SK-N-SH (cell line): ENCODE measurements at regions not wholly inside any gene's neighbourhood (a gene's known extent, or its start where the extent isn't known, plus 50 kb on each side); places are given as distances from the start of the nearest gene placed in this dataset.

Experiments used
- CTCF ChIA-PET: fragments of 300-600, 350-600 bp; formaldehyde crosslinking; extraction: SDS; loops from one replicate; lab custom pipeline; 2021; lab: Yijun Ruan, JAX
- POLR2A ChIA-PET: fragments of 350-600 bp; sonication (Branson Sonifier 250); formaldehyde crosslinking; extraction: SDS; loops from one replicate; lab custom pipeline; 2020; ENCODE audit warnings: antibody characterized with exemption, inconsistent platforms; lab: Yijun Ruan, JAX
- DNase-seq: peaks from one replicate; pipeline ENCODE4 v3.0.0; 2012
- H2AFZ ChIP-seq: fragments of 200-600 bp; sonication (generic); 2 replicates; pipeline ENCODE4 v1.8.1; 2016; ENCODE audit warnings: antibody characterized with exemption, mild to moderate bottlenecking, low read depth
- H3F3A ChIP-seq: fragments of 200-600 bp; sonication (generic); replicated peaks from 2 replicates; pipeline ENCODE3; 2016; ENCODE audit warnings: antibody characterized with exemption, mild to moderate bottlenecking; ENCODE audit not compliant: insufficient read depth
- H3K27ac ChIP-seq, 2 experiments: fragments of 200-500 bp in 1 of 2; fragments of 200-600 bp in 1 of 2; sonication (Bioruptor generic) in 1 of 2; sonication (generic), shearing (Covaris generic) in 1 of 2; 2 replicates each; pipeline versions ENCODE4 v1.5.1 to v1.6.1; 2014 to 2016; ENCODE audit warnings: low read depth in 2 of 2, inconsistent platforms in 1 of 2, low read length in 1 of 2, mild to moderate bottlenecking in 1 of 2, mixed read lengths in 1 of 2
- H3K27me3 ChIP-seq: fragments of 200-600 bp; sonication (generic), shearing (Covaris generic); 2 replicates; pipeline ENCODE4 v1.6.1; 2016; ENCODE audit warnings: mixed run types; ENCODE audit not compliant: insufficient read depth
- H3K36me3 ChIP-seq, 2 experiments: fragments of 200-500 bp in 1 of 2; fragments of 200-600 bp in 1 of 2; sonication (Bioruptor generic) in 1 of 2; sonication (generic) in 1 of 2; replicated peaks in 1 of 2; 2 replicates each; pipeline versions ENCODE3 to v1.5.1; 2014 to 2016; ENCODE audit warnings: low read length in 1 of 2, mild to moderate bottlenecking in 1 of 2; ENCODE audit not compliant: insufficient read depth in 2 of 2, control insufficient read depth in 1 of 2
- H3K4me1 ChIP-seq, 2 experiments: fragments of 200-500 bp in 1 of 2; fragments of 200-600 bp in 1 of 2; sonication (Bioruptor generic) in 1 of 2; sonication (generic), shearing (Covaris generic) in 1 of 2; 2 replicates each; pipeline versions ENCODE4 v1.5.1 to v1.6.1; 2014 to 2016; ENCODE audit warnings: low read depth in 1 of 2, low read length in 1 of 2, mixed run types in 1 of 2; ENCODE audit not compliant: insufficient read depth in 2 of 2, control insufficient read depth in 1 of 2
- H3K4me2 ChIP-seq: fragments of 200-600 bp; sonication (generic), shearing (Covaris generic); 2 replicates; pipeline ENCODE4 v1.6.1; 2017; ENCODE audit warnings: mixed run types
- H3K4me3 ChIP-seq, 2 experiments: fragments of 200-500 bp in 1 of 2; fragments of 200-600 bp in 1 of 2; sonication (Bioruptor generic) in 1 of 2; sonication (generic), shearing (Covaris generic) in 1 of 2; 2 replicates each; pipeline versions ENCODE4 v1.5.1 to v1.8.1; 2014 to 2016; ENCODE audit warnings: low read depth in 2 of 2, inconsistent platforms in 1 of 2, low read length in 1 of 2, mild to moderate bottlenecking in 1 of 2, mixed read lengths in 1 of 2, moderate library complexity in 1 of 2
- H3K79me2 ChIP-seq: fragments of 200-600 bp; sonication (generic); 2 replicates; pipeline ENCODE4 v1.8.1; 2017; ENCODE audit warnings: mild to moderate bottlenecking; ENCODE audit not compliant: insufficient read depth
- H3K9ac ChIP-seq: fragments of 200-600 bp; sonication (generic); 2 replicates; pipeline ENCODE4 v1.6.1; 2017; ENCODE audit warnings: mixed run types
- H3K9me2 ChIP-seq: fragments of 200-600 bp; sonication (generic); 2 replicates; pipeline ENCODE4 v1.6.1; 2017; ENCODE audit warnings: mixed run types
- H3K9me3 ChIP-seq: fragments of 200-600 bp; sonication (generic); 2 replicates; pipeline ENCODE4 v1.6.1; 2017; ENCODE audit warnings: mixed run types, mild to moderate bottlenecking, moderate library complexity
- H4K20me1 ChIP-seq: fragments of 200-600 bp; sonication (generic); 2 replicates; pipeline ENCODE4 v1.6.1; 2017; ENCODE audit warnings: mild to moderate bottlenecking, mixed run types; ENCODE audit not compliant: insufficient read depth
- ELF1 ChIP-seq: IDR thresholded peaks from 2 replicates; pipeline ENCODE4 v1.4.0; 2012
- FOXJ3 ChIP-seq: sonication (generic); formaldehyde crosslinking; IDR thresholded peaks from 2 replicates; pipeline ENCODE4 v1.5.1; 2020; ENCODE audit warnings: mild to moderate bottlenecking, missing genetic modification reagents
- FOXM1 ChIP-seq: IDR thresholded peaks from 2 replicates; pipeline ENCODE4 v1.4.0; 2012; ENCODE audit warnings: low read depth, mild to moderate bottlenecking
- GABPA ChIP-seq: IDR thresholded peaks from 2 replicates; pipeline ENCODE4 v1.4.0; 2012; ENCODE audit warnings: low read depth, mild to moderate bottlenecking
- IRF3 ChIP-seq: fragments of 150-350 bp; IDR thresholded peaks from 2 replicates; pipeline ENCODE4 v1.6.1; 2016; ENCODE audit warnings: mild to moderate bottlenecking, low read depth, low read length
- POLR2AphosphoS5 ChIP-seq: IDR thresholded peaks from 2 replicates; pipeline ENCODE4 v1.6.1; 2012; ENCODE audit warnings: low read depth, low read length
- RCOR1 ChIP-seq: fragments of 150-350 bp; IDR thresholded peaks from 2 replicates; pipeline ENCODE4 v1.6.1; 2017; ENCODE audit warnings: antibody characterized with exemption, low read length
- REST ChIP-seq: IDR thresholded peaks from 2 replicates; pipeline ENCODE4 v1.6.1; 2012; ENCODE audit warnings: mild to moderate bottlenecking, low read depth, low read length, moderate library complexity
- RXRA ChIP-seq: IDR thresholded peaks from 2 replicates; pipeline ENCODE4 v1.4.0; 2012; ENCODE audit warnings: low read depth, mild to moderate bottlenecking, borderline replicate concordance
- SMC3 ChIP-seq: IDR thresholded peaks from 2 replicates; pipeline ENCODE4 v1.6.1; 2012; ENCODE audit warnings: low read depth, low read length, improper control_type of control experiment
- USF1 ChIP-seq: IDR thresholded peaks from 2 replicates; pipeline ENCODE4 v1.4.0; 2012; ENCODE audit warnings: low read depth, borderline replicate concordance
- YY1 ChIP-seq: IDR thresholded peaks from 2 replicates; pipeline ENCODE4 v1.4.0; 2012; ENCODE audit warnings: low read depth, mild to moderate bottlenecking
- WGBS: methylation state at CpG from one replicate; pipeline ENCODE4 v1.1.6; 2017; ENCODE audit warnings: low lambda C conversion rate; 5-methylcytosine and 5-hydroxymethylcytosine counted together

DNA sequence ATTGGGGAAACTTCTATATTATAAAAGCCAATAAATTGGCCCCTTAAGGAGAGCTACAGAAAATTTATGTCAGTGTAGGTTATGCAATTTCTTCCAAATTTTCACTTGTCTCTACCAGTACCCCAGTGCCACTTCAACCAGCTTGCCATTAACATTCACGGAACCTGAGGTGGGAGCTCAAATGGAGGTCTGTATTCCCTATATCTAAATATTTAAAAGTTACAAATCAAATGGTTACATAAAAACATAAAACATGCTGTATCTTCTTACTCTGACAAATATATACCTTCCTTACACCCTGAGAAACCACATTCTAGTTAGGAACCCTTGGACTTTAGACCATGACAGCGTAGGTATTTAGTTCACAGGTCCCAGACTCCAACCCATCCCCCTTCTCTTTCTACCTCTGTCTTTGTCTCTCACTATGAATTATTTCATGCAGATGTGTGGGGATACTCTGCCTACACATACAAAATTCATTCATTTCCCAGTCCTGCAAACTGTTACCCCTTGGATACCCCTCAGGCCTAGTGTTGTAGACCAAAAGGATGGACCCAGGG is 127.8 kb upstream of the PMFBP1 start:
- no peaks in the 10 kb centered on the region for H4K20me1 ChIP-seq
- ChIA-PET POLR2A (no interaction called here), CTCF (no interaction called here)
- no peak overlapping the region for H3K27ac ChIP-seq
- H2AFZ ChIP-seq, result no peak overlapping the region
- no peak overlapping the region for H3K9ac ChIP-seq
- H3K9me3 ChIP-seq, result no peaks in the 10 kb centered on the region
- no peaks in the 10 kb centered on the region for H3K79me2 ChIP-seq
- no peaks in the 10 kb centered on the region for H3K27me3 ChIP-seq
- DNase-seq, result no peak
- no peaks in the 10 kb centered on the region for H3K9me2 ChIP-seq
- TF ChIP-seq USF1, result no peak
- TF ChIP-seq GABPA, result no peak
- no peak for TF ChIP-seq RCOR1
- no peak for TF ChIP-seq ELF1
- no peak for TF ChIP-seq YY1
- TF ChIP-seq FOXM1, result no peak
- no peak for TF ChIP-seq SMC3
- TF ChIP-seq REST, result no peak
- H3K4me3 ChIP-seq, result no peak overlapping the region
- no peaks in the 10 kb centered on the region for H3K36me3 ChIP-seq
- 98% methylated on average over 2 of the region's 2 CpGs for WGBS
- H3K4me2 ChIP-seq, result no peak overlapping the region
- peaks cover 0 to 18% of the 10 kb centered on the region in 2 experiments; a peak in 2 of 4 replicates for H3K4me1 ChIP-seq
- H3F3A ChIP-seq, result no peaks in the 10 kb centered on the region

- 86% methylated on average over 1 of the region's 1 CpG for WGBS
- POLR2A ChIA-PET, result no interaction called here
These were observed 127.0 kb upstream of the PMFBP1 start for GRCh38 chr16:72298961-72299360.

More at GRCh38 chr16:72298961-72299360, 127.0 kb upstream of the PMFBP1 start:
- Histone ChIP-seq H3K9me2 (no peaks in the 10 kb centered on the region), H3K9me3 (no peaks in the 10 kb centered on the region), H3K79me2 (no peaks in the 10 kb centered on the region), H2AFZ (no peak overlapping the region), H3K36me3 (no peaks in the 10 kb centered on the region), H3K27ac (no peak overlapping the region), H3K9ac (no peak overlapping the region), H3K4me2 (no peak overlapping the region), H3F3A (no peaks in the 10 kb centered on the region), H3K4me1 (peaks cover 0 to 18% of the 10 kb centered on the region in 2 experiments; a peak in 2 of 4 replicates), H4K20me1 (no peaks in the 10 kb centered on the region), H3K4me3 (no peak overlapping the region), H3K27me3 (no peaks in the 10 kb centered on the region)
- DNase-seq, result no peak
- no peak for TF ChIP-seq FOXJ3
- no peak for TF ChIP-seq POLR2AphosphoS5
- no peak for TF ChIP-seq YY1
- no peak for TF ChIP-seq RXRA
- no peak for TF ChIP-seq IRF3
- CTCF ChIA-PET, result no interaction called here
